ENCODE measurements at regions not wholly inside any gene's neighbourhood (a gene's known extent, or its start where the extent isn't known, plus 50 kb on each side); places are given as distances from the start of the nearest gene placed in this dataset.

GRCh38 chr3:72092778-72093177, 307.8 kb upstream of the PROK2 start:
- Histone ChIP-seq H3K4me2 (ENCODE audit: insufficient read depth, low read length) (no peak overlapping the region), H3K9me1 (replicated peaks; ENCODE audit: control insufficient read depth, extremely low read depth, insufficient read depth, low read length) (no peaks in the 10 kb centered on the region), H3K4me1 (ENCODE audit: control insufficient read depth, extremely low read depth, insufficient read depth, low read length) (no peaks in the 10 kb centered on the region), H3K4me3 (replicated peaks in 1 of 3; ENCODE audit: insufficient read depth in 1 of 3, low read depth in 1 of 3, low read length in 3 of 3) (no peak overlapping the region), H3K27me3 (ENCODE audit: control insufficient read depth in 2 of 2, insufficient read depth in 2 of 2, low read length in 2 of 2) (peaks cover 0 to 3% of the 10 kb centered on the region in 2 experiments), H3K36me3 (ENCODE audit: control insufficient read depth in 2 of 2, extremely low read depth in 1 of 2, insufficient read depth in 2 of 2, low read length in 2 of 2) (no peaks in the 10 kb centered on the region), H2AFZ (ENCODE audit: low read depth, low read length) (no peak overlapping the region), H4K20me1 (replicated peaks; ENCODE audit: control insufficient read depth, extremely low read depth, insufficient read depth, low read length) (no peaks in the 10 kb centered on the region), H3K27ac (ENCODE audit: insufficient read depth, low read depth, low read length) (no peak overlapping the region), H3K9ac (replicated peaks; ENCODE audit: extremely low read depth, insufficient read depth, low read length) (no peak overlapping the region), H3K9me3 (replicated peaks; ENCODE audit: control insufficient read depth, insufficient read depth, low read length) (no peaks in the 10 kb centered on the region), H3K79me2 (ENCODE audit: control insufficient read depth, insufficient read depth, low read length) (no peaks in the 10 kb centered on the region)
- TF ChIP-seq CTCF (IDR thresholded peaks at IDR 0.05; ENCODE audit: extremely low read depth in 1 of 2, insufficient read depth in 1 of 2, low read depth in 1 of 2, low read length in 2 of 2) (no peak), POLR2A (IDR thresholded peaks at IDR 0.05; ENCODE audit: low read depth, low read length) (no peak)
- dilution Hi-C loops (cut with MboI; ENCODE audit: extremely low pct_ligation_motif_present, low sequenced_read_pairs) (no loop called here), intact Hi-C loops (cut with micrococcal nuclease) (no loop called here)
- CTCF ChIA-PET, result no interaction called here
- no TSS peak for BruUV-seq (replicated peaks)
- no peak for FAIRE-seq
- no peak for DNase-seq (ENCODE audit: low read depth, low spot score)
- POLR2A ChIA-PET, result no interaction called here

GRCh38 chr3:72088486-72089025, 303.6 kb upstream of the PROK2 start:
- H3K4me1 ChIP-seq (ENCODE audit: control insufficient read depth, extremely low read depth, insufficient read depth, low read length), result no peaks in the 10 kb centered on the region
- ChIA-PET CTCF (no interaction called here), POLR2A (no interaction called here)
- no peaks in the 10 kb centered on the region for H3K36me3 ChIP-seq (ENCODE audit: control insufficient read depth in 2 of 2, extremely low read depth in 1 of 2, insufficient read depth in 2 of 2, low read length in 2 of 2)
- H3K4me2 ChIP-seq (ENCODE audit: insufficient read depth, low read length), result no peak overlapping the region
- H3K27me3 ChIP-seq (ENCODE audit: control insufficient read depth in 2 of 2, insufficient read depth in 2 of 2, low read length in 2 of 2), result no peaks in the 10 kb centered on the region
- no peak overlapping the region for H2AFZ ChIP-seq (ENCODE audit: low read depth, low read length)
- no peak overlapping the region for H3K4me3 ChIP-seq (replicated peaks in 1 of 3; ENCODE audit: insufficient read depth in 1 of 3, low read depth in 1 of 3, low read length in 3 of 3)
- H3K9me3 ChIP-seq (replicated peaks; ENCODE audit: control insufficient read depth, insufficient read depth, low read length), result no peaks in the 10 kb centered on the region
- FAIRE-seq (no peak), DNase-seq (ENCODE audit: low read depth, low spot score) (no peak)
- no TSS peak for BruUV-seq (replicated peaks)
- H3K79me2 ChIP-seq (ENCODE audit: control insufficient read depth, insufficient read depth, low read length), result no peaks in the 10 kb centered on the region
- H3K27ac ChIP-seq (ENCODE audit: insufficient read depth, low read depth, low read length), result no peak overlapping the region
- intact Hi-C loops (cut with micrococcal nuclease) (no loop called here), dilution Hi-C loops (cut with MboI; ENCODE audit: extremely low pct_ligation_motif_present, low sequenced_read_pairs) (no loop called here)
- H3K9me1 ChIP-seq (replicated peaks; ENCODE audit: control insufficient read depth, extremely low read depth, insufficient read depth, low read length), result no peaks in the 10 kb centered on the region
- H3K9ac ChIP-seq (replicated peaks; ENCODE audit: extremely low read depth, insufficient read depth, low read length), result no peak overlapping the region
- H4K20me1 ChIP-seq (replicated peaks; ENCODE audit: control insufficient read depth, extremely low read depth, insufficient read depth, low read length), result no peaks in the 10 kb centered on the region
- TF ChIP-seq POLR2A (IDR thresholded peaks at IDR 0.05; ENCODE audit: low read depth, low read length) (no peak), EZH2 (IDR thresholded peaks at IDR 0.05; ENCODE audit: borderline replicate concordance, low read depth, low read length, severe bottlenecking) (no peak), GATA2 (IDR thresholded peaks at IDR 0.05; ENCODE audit: insufficient read depth, insufficient read length, low read depth, low read length) (no peak)

All from endothelial cell of umbilical vein (primary cell).